ENCODE measurements at regions not wholly inside any gene's neighbourhood (a gene's known extent, or its start where the extent isn't known, plus 50 kb on each side); places are given as distances from the start of the nearest gene placed in this dataset.

DNA sequence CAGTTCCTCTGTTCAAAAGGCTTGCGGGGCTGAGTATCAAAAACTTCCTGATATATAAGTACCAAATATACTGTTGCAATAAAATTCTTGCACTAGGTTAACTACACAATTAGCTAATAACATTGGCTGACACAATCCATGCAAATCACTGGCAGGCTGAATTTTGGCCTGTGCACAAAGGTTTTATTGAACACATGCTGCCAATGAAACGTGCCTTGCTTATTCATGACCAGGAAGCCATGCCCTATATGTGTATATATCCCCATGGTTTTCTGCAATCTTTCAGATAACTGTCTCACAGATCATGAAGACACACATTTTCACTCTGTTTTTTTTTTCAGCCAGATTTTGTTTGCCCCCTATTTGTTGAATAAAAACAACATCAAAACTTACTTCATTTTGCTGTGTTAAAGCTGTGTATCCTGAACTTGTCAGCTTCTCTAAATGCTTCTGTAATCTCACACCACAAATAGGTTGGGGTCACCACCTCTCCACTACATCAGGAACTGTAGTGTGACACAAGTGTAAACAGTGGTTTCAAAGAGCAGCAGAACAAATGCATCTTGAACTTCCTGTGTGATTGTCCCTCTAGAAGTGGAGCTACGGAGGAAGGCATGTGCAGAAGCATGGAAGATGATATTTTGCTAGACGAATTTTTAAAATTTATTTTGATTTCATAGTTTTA lies 920.7 kb upstream of the NR2F2 start:
- no peak overlapping the region for H2AFZ ChIP-seq (ENCODE audit: low read depth)
- H3K4me2 ChIP-seq: no peak overlapping the region
- no peaks in the 10 kb centered on the region for H3K9me2 ChIP-seq
- H3K27me3 ChIP-seq (ENCODE audit: insufficient read depth): no peaks in the 10 kb centered on the region
- H3K4me3 ChIP-seq (ENCODE audit: low read depth in 2 of 2, low read length in 1 of 2): no peak overlapping the region
- H4K20me1 ChIP-seq (ENCODE audit: insufficient read depth): no peaks in the 10 kb centered on the region
- TF ChIP-seq, protein P1, sequence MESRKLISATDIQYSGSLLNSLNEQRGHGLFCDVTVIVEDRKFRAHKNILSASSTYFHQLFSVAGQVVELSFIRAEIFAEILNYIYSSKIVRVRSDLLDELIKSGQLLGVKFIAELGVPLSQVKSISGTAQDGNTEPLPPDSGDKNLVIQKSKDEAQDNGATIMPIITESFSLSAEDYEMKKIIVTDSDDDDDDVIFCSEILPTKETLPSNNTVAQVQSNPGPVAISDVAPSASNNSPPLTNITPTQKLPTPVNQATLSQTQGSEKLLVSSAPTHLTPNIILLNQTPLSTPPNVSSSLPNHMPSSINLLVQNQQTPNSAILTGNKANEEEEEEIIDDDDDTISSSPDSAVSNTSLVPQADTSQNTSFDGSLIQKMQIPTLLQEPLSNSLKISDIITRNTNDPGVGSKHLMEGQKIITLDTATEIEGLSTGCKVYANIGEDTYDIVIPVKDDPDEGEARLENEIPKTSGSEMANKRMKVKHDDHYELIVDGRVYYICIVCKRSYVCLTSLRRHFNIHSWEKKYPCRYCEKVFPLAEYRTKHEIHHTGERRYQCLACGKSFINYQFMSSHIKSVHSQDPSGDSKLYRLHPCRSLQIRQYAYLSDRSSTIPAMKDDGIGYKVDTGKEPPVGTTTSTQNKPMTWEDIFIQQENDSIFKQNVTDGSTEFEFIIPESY (IDR thresholded peaks at IDR 0.05; ENCODE audit: borderline replicate concordance, low read depth): no peak
- TF ChIP-seq SIN3A (IDR thresholded peaks at IDR 0.05; ENCODE audit: borderline replicate concordance, low read depth, low read length): no peak
- TF ChIP-seq NFIC (IDR thresholded peaks at IDR 0.05; ENCODE audit: borderline replicate concordance): no peak
- TF ChIP-seq, protein P2, sequence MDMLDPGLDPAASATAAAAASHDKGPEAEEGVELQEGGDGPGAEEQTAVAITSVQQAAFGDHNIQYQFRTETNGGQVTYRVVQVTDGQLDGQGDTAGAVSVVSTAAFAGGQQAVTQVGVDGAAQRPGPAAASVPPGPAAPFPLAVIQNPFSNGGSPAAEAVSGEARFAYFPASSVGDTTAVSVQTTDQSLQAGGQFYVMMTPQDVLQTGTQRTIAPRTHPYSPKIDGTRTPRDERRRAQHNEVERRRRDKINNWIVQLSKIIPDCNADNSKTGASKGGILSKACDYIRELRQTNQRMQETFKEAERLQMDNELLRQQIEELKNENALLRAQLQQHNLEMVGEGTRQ (IDR thresholded peaks at IDR 0.05; ENCODE audit: borderline replicate concordance, low read depth, low read length): no peak
- TF ChIP-seq TEAD4 (IDR thresholded peaks at IDR 0.05; ENCODE audit: borderline replicate concordance, insufficient read depth): no peak
- no peak for TF ChIP-seq FOXM1 (IDR thresholded peaks at IDR 0.05; ENCODE audit: low read depth)
- TF ChIP-seq, protein P3, sequence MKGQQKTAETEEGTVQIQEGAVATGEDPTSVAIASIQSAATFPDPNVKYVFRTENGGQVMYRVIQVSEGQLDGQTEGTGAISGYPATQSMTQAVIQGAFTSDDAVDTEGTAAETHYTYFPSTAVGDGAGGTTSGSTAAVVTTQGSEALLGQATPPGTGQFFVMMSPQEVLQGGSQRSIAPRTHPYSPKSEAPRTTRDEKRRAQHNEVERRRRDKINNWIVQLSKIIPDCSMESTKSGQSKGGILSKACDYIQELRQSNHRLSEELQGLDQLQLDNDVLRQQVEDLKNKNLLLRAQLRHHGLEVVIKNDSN (IDR thresholded peaks at IDR 0.05; ENCODE audit: borderline replicate concordance, low read depth): no peak
- no peak for TF ChIP-seq RFX5 (IDR thresholded peaks at IDR 0.05; ENCODE audit: low read length)
- no peak for TF ChIP-seq TAF1 (IDR thresholded peaks at IDR 0.05; ENCODE audit: borderline replicate concordance, low read depth, low read length)
- TF ChIP-seq RXRA (IDR thresholded peaks at IDR 0.05; ENCODE audit: borderline replicate concordance, low read depth): no peak
- TF ChIP-seq GATA2 (CRISPR knock-in tag; IDR thresholded peaks at IDR 0.05): no peak
- no peak for TF ChIP-seq NRF1 (IDR thresholded peaks at IDR 0.05; ENCODE audit: low read depth, low read length)
- TF ChIP-seq JUND (IDR thresholded peaks at IDR 0.05): no peak
- TF ChIP-seq, protein P4, sequence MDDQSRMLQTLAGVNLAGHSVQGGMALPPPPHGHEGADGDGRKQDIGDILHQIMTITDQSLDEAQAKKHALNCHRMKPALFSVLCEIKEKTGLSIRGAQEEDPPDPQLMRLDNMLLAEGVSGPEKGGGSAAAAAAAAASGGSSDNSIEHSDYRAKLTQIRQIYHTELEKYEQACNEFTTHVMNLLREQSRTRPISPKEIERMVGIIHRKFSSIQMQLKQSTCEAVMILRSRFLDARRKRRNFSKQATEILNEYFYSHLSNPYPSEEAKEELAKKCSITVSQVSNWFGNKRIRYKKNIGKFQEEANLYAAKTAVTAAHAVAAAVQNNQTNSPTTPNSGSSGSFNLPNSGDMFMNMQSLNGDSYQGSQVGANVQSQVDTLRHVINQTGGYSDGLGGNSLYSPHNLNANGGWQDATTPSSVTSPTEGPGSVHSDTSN (IDR thresholded peaks at IDR 0.05): no peak
- no peak for TF ChIP-seq RCOR1 (IDR thresholded peaks at IDR 0.05; ENCODE audit: low read length)
- TF ChIP-seq EP300 (IDR thresholded peaks at IDR 0.05; ENCODE audit: borderline replicate concordance in 1 of 2, low read depth in 1 of 2, low read length in 1 of 2): no peak
- TF ChIP-seq, protein P5, sequence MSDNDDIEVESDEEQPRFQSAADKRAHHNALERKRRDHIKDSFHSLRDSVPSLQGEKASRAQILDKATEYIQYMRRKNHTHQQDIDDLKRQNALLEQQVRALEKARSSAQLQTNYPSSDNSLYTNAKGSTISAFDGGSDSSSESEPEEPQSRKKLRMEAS (IDR thresholded peaks at IDR 0.05; ENCODE audit: low read depth): no peak
- TF ChIP-seq POLR2AphosphoS5 (IDR thresholded peaks at IDR 0.05; ENCODE audit: low read depth, low read length): no peak
- no peak for TF ChIP-seq YY1 (IDR thresholded peaks at IDR 0.05; ENCODE audit: low read depth)
- no peak for TF ChIP-seq ELF1 (IDR thresholded peaks at IDR 0.05)
- 11% methylated on average over 4 of the region's 4 CpGs for WGBS (ENCODE audit: low lambda C conversion rate)
- CTCF ChIA-PET: interaction anchor here (0.6 kb wide), 1 partner anchor 998 kb away, joined by 4 read pairs; no protein-coding TSS in a partner anchor
- no peak overlapping the region for H3K9ac ChIP-seq
- no peaks in the 10 kb centered on the region; the same call in 1 of the 2 replicates for H3K79me2 ChIP-seq (ENCODE audit: insufficient read depth)
- H3K4me1 ChIP-seq (ENCODE audit: control insufficient read depth in 1 of 2, insufficient read depth in 2 of 2, low read depth in 1 of 2, low read length in 1 of 2): no peaks in the 10 kb centered on the region
- POLR2A ChIA-PET: no interaction called here
- H3K36me3 ChIP-seq (replicated peaks in 1 of 2; ENCODE audit: control insufficient read depth in 1 of 2, insufficient read depth in 2 of 2, low read length in 1 of 2): no peaks in the 10 kb centered on the region
- no peaks in the 10 kb centered on the region for H3K9me3 ChIP-seq
- no peak for DNase-seq
- no peaks in the 10 kb centered on the region for H3F3A ChIP-seq (replicated peaks; ENCODE audit: insufficient read depth)
- no peak overlapping the region for H3K27ac ChIP-seq (ENCODE audit: low read depth in 2 of 2, low read length in 1 of 2)
